HG03175 (cell line): ENCODE measurements at regions not wholly inside any gene's neighbourhood (a gene's known extent, or its start where the extent isn't known, plus 50 kb on each side); places are given as distances from the start of the nearest gene placed in this dataset.
A peak's percentile ranks its signal among the peaks of the same experiment; 100 is the strongest.

ENCODE experiments used
- ATAC-seq: cut with Tn5 transposase; IDR thresholded peaks from one replicate; pipeline ENCODE4 v1.9.1; 2021; ENCODE audit warnings: mild to moderate bottlenecking, moderate library complexity; ENCODE audit not compliant: unreplicated experiment

DNA sequence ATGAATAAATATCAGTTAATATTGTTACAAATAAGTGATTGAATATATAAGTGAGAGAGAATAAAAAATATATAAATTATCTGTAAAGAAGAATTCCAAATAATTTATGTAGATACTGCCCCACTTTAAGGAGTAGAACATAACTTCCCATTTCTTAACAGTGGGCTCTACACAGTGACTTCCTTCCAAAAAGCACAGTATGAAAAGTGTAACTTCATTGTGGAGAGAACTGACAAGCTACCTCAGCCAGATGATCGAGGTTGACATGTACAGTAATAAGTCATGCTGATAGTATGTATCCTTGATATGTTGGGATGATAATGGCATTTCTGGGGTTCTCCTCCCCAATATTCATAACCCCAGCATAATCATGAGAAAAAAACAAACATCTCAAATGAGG lies 191.9 kb upstream of the FN1 start:
- no peak for ATAC-seq

DNA sequence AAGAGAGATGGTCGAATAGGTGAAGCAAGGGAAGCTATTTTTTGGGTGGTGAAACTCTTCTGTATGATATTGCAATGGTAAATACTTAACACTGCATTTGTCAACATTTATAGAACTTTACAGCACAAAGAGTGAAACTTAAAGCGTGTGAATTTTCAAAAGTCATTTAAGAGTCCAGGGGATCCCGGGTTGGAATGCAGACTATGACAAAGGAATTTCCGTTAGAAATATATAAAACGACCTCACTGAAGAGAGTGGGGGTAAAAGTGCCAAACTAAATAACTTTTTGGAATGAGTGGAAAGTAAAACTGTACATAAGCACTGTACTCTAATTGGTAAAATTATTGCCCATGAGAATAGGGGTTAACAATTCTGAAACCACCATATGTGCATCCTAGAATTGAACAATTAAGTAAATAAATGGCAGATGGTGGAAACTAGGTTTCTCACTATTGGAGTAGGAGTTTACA lies 191.0 kb upstream of the FN1 start:
- no peak for ATAC-seq

DNA sequence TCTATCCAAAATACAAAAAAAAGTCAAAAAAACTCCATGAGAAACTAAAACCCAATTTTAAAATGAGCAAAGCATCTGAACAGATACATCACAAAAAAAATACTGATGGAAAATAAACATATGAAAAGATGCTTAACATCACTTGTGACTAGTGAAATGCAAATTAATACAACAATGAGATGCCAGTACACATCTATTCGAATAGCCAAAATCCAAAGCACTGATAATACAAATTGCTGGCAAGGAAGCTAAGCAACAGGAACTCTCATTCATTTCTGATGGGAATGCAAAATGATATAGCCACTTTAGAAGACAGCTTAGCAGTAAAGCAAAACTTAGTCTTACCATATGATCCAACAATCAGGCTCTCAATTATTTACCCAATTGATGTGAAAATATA lies 190.2 kb upstream of the FN1 start:
- ATAC-seq, result no peak

GRCh38 chr2:215625207-215625606 lies 189.3 kb upstream of the FN1 start:
- ATAC-seq, result no peak

GRCh38 chr2:215624423-215624829 lies 188.6 kb upstream of the FN1 start:
- no peak for ATAC-seq

GRCh38 chr2:215622837-215623236 lies 187.0 kb upstream of the FN1 start:
- no peak for ATAC-seq

GRCh38 chr2:215621381-215621780 lies 185.5 kb upstream of the FN1 start:
- no peak for ATAC-seq

- ATAC-seq, result no peak
Measured at GRCh38 chr2:215620528-215620927, 184.7 kb upstream of the FN1 start.

DNA sequence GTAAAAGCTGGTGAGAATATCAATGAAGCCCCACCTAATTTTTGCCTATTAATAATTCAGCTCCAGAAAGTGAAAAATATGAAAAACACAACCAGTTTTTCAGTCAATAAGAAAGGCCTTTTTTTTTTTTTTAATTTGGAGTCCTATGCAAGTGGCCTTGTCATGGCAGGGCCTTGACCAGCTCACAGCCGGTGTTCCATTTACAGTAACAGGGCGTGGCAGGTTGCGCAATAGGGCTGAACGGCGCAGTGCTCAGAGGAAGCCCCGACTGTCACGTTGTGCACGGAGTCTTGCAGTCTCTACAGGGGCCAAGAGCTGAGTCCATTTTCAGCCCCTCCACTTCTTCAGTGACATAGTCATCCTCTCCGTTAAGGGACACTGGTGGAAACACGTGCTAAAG lies 184.1 kb upstream of the FN1 start:
- ATAC-seq, result no peak

- no peak for ATAC-seq
Measured at GRCh38 chr2:215619022-215619958, 183.4 kb upstream of the FN1 start.

- no peak for ATAC-seq
Measured at GRCh38 chr2:215618145-215618544, 182.3 kb upstream of the FN1 start.

- no peak for ATAC-seq
Measured at GRCh38 chr2:215617060-215617824, 181.4 kb upstream of the FN1 start.

DNA sequence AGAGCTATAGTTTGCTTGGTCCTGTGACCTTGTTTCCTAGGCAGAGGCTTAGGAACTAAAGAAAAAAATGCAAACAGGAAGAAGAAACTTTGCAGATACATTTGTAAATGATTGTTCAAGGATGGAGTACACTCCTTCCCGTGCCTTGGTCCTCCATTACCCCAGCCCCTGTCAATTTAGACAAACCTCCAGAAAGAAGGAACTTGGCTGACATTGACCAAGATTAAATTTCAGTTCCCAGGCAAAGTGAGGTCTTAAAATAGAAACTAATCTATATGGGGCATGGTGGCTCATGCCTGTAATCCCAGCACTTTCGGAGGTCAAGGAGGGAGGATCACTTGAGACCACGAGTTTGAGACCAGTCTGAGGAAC lies 179.9 kb upstream of the FN1 start:
- no peak for ATAC-seq

- ATAC-seq, result no peak
Measured at GRCh38 chr2:215615067-215615802, 179.4 kb upstream of the FN1 start.

- no peak for ATAC-seq
Measured at GRCh38 chr2:215614296-215614695, 178.4 kb upstream of the FN1 start.

DNA sequence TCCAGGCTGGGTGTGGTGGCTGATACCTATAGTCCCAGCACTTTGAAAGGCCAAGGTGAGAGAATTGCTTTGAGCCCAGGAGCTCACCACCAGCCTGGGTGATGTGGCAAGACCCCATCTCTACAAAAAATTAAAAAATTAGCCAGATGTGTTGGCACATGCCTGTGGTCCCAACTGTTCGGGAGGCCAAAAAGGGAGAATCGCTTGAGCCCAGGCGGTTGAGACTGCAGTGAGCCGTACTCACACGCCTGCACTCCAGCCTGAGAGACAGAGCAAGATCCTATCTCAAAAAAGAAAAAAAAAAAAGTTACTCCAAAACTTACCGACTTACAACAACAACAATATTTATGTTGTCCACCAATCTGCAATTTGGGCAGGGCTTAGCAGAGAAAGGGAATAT lies 178.0 kb upstream of the FN1 start:
- ATAC-seq, result no peak

DNA sequence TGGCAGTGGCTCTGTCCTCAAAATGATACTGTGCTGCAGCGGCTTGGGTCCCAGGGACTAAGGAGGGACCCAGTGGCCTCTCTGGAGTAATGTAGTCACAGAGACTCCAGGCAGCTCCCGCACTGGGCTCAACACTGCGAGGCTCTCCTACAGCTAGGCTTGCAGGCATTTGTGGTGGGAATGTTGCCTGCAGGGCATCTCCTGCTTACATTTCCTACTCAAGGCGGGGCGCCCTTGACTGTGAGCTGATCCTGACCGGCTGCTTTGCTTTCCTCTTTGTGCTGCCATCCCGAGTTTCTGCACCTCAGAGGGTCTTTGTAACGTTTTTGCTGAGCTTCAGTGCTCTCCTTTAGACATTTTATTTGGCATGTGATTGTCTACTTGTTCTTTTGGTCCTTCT lies 177.4 kb upstream of the FN1 start:
- ATAC-seq, result no peak

DNA sequence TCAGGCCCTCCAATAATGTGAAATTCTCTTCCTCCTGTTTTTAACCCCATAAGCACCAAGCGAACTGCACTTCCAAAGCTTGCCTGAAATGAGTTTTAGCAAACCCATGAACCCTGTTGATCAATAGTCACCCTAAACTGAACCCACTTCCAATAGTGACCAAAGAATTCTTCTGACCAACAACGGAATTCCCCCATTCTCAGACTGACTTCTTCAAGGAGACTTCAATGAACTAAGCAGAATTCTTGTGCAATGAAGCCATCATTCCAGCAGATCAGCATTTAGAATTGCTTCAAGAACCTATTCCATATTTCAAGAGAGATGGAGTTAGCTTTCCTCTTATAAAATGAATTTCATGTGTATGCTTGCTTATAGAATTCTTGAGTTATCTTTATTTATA lies 176.9 kb upstream of the FN1 start:
- ATAC-seq, result no peak

GRCh38 chr2:215611609-215612386 lies 175.9 kb upstream of the FN1 start:
- ATAC-seq, result peak; percentile 56
